ENCODE measurements at regions not wholly inside any gene's neighbourhood (a gene's known extent, or its start where the extent isn't known, plus 50 kb on each side); places are given as distances from the start of the nearest gene placed in this dataset.

GRCh38 chr4:67346654-67347053 is 198.6 kb downstream of the CENPC start:
- no peaks in the 10 kb centered on the region for H3K27me3 ChIP-seq
- no peaks in the 10 kb centered on the region for H3K36me3 ChIP-seq
- intact Hi-C loops (cut with DNase I; ENCODE audit: low total_unique reads), result no loop called here
- H3K9me3 ChIP-seq, result no peaks in the 10 kb centered on the region
- no peak overlapping the region for H3K4me3 ChIP-seq
- H3K27ac ChIP-seq, result no peak overlapping the region
- no peak for DNase-seq (ENCODE audit: low spot score in 2 of 2)
- no peak for TF ChIP-seq CTCF (IDR thresholded peaks at IDR 0.05)
- no peak for TF ChIP-seq POLR2AphosphoS5 (IDR thresholded peaks at IDR 0.05)
- TF ChIP-seq POLR2A (IDR thresholded peaks at IDR 0.05), result no peak
- no peaks in the 10 kb centered on the region for H3K4me1 ChIP-seq

GRCh38 chr4:67344594-67345380 is 200.5 kb downstream of the CENPC start:
- H3K4me1 ChIP-seq, result no peaks in the 10 kb centered on the region
- intact Hi-C loops (cut with DNase I; ENCODE audit: low total_unique reads), result no loop called here
- no peaks in the 10 kb centered on the region for H3K27me3 ChIP-seq
- no peak for DNase-seq (ENCODE audit: low spot score in 2 of 2)
- no peak overlapping the region for H3K27ac ChIP-seq
- H3K36me3 ChIP-seq, result no peaks in the 10 kb centered on the region
- H3K4me3 ChIP-seq, result no peak overlapping the region
- TF ChIP-seq CTCF (IDR thresholded peaks at IDR 0.05) (no peak), POLR2A (IDR thresholded peaks at IDR 0.05) (no peak), POLR2AphosphoS5 (IDR thresholded peaks at IDR 0.05) (no peak)
- H3K9me3 ChIP-seq, result no peaks in the 10 kb centered on the region

- H3K27me3 ChIP-seq, result no peaks in the 10 kb centered on the region
- TF ChIP-seq POLR2AphosphoS5 (IDR thresholded peaks at IDR 0.05) (no peak), POLR2A (IDR thresholded peaks at IDR 0.05) (no peak), CTCF (IDR thresholded peaks at IDR 0.05) (no peak)
- no peak overlapping the region for H3K4me3 ChIP-seq
- H3K9me3 ChIP-seq, result no peaks in the 10 kb centered on the region
- no peak for DNase-seq (ENCODE audit: low spot score in 2 of 2)
- intact Hi-C loops (cut with DNase I; ENCODE audit: low total_unique reads), result no loop called here
- H3K36me3 ChIP-seq, result no peaks in the 10 kb centered on the region
- H3K4me1 ChIP-seq, result no peaks in the 10 kb centered on the region
- no peak overlapping the region for H3K27ac ChIP-seq
Observed at GRCh38 chr4:67343199-67343598, 202.1 kb downstream of the CENPC start.

- TF ChIP-seq POLR2A (IDR thresholded peaks at IDR 0.05), result no peak
- no peak for TF ChIP-seq CTCF (IDR thresholded peaks at IDR 0.05)
- no peak for TF ChIP-seq POLR2AphosphoS5 (IDR thresholded peaks at IDR 0.05)
- H3K36me3 ChIP-seq, result no peaks in the 10 kb centered on the region
- H3K9me3 ChIP-seq, result no peaks in the 10 kb centered on the region
- no peak for DNase-seq (ENCODE audit: low spot score in 2 of 2)
- no peaks in the 10 kb centered on the region for H3K4me1 ChIP-seq
- H3K27me3 ChIP-seq, result no peaks in the 10 kb centered on the region
- H3K27ac ChIP-seq, result no peak overlapping the region
- no peak overlapping the region for H3K4me3 ChIP-seq
- intact Hi-C loops (cut with DNase I; ENCODE audit: low total_unique reads), result no loop called here
Observed at GRCh38 chr4:67342291-67342690, 203.0 kb downstream of the CENPC start.

GRCh38 chr4:67333664-67334063 is 211.6 kb downstream of the CENPC start:
- H3K9me3 ChIP-seq, result no peaks in the 10 kb centered on the region
- no peak for DNase-seq (ENCODE audit: low spot score in 2 of 2)
- H3K4me1 ChIP-seq, result no peaks in the 10 kb centered on the region
- H3K27ac ChIP-seq, result no peak overlapping the region
- intact Hi-C loops (cut with DNase I; ENCODE audit: low total_unique reads), result no loop called here
- no peak overlapping the region for H3K4me3 ChIP-seq
- H3K36me3 ChIP-seq, result no peaks in the 10 kb centered on the region
- no peaks in the 10 kb centered on the region for H3K27me3 ChIP-seq
- TF ChIP-seq POLR2AphosphoS5 (IDR thresholded peaks at IDR 0.05) (no peak), CTCF (IDR thresholded peaks at IDR 0.05) (no peak), POLR2A (IDR thresholded peaks at IDR 0.05) (no peak)

All from breast epithelium (tissue), 4 donors.